Heart left ventricle (tissue), 13 donors: ENCODE measurements at regions not wholly inside any gene's neighbourhood (a gene's known extent, or its start where the extent isn't known, plus 50 kb on each side); places are given as distances from the start of the nearest gene placed in this dataset.

ENCODE experiments used
- CTCF ChIP-seq, 12 donors: fragments of 200-600 bp; sonication (generic) in 4 of 12; IDR thresholded peaks; one replicate each; pipeline versions ENCODE4 v1.5.0 to v1.8.0; 2018 to 2022; ENCODE audit warnings: antibody characterized with exemption in 12 of 12, mild to moderate bottlenecking in 5 of 12
- POLR2A ChIP-seq, 2 donors: fragments of 450-650 bp; IDR thresholded peaks; one replicate each; pipeline ENCODE4 v1.6.1; 2017; ENCODE audit warnings: antibody characterized with exemption in 2 of 2, mild to moderate bottlenecking in 2 of 2, moderate library complexity in 2 of 2
- donor health status: ischemic (EF 13 %, LVEDD 7.1; RV severe dilation, severe dysfunction).
- donor health status: DM: no; HTN: yes; CAD: no.
- donor health status: DM: no; HTN: no; CAD: no.
- donor health status: ischemic (EF 25% LVEDD 6.9; RV normal size, moderate dysfunction).
- donor health status: ischemic (EF 25% LVEDD 5.7; RV mildly dilated, moderate dysfunction).
- donor health status: ischemic (EF 35%, LVEDD 5.7; RV mildly dilated, moderate dysfunction).
- donor health status: nonischemic (EF 11% LVEDD 7.7; RV severe dilation, severe dysfunction).
- donor health status: DM: yes; HTN: yes; CAD: no.
- donor health status: PGD.
- donor health status: ischemic (EF 29% LVEDD 5.4; RV normal size, mild dysfunction).
- donor health status: nonischemic (EF 23%, LVEDD 6.1; RV moderate dilation, normal function).

GRCh38 chr2:146868051-146868450 lies 976.8 kb upstream of the ACVR2A start:
- no peak for TF ChIP-seq CTCF (IDR thresholded peaks at IDR 0.05)
- TF ChIP-seq POLR2A (IDR thresholded peaks at IDR 0.05): no peak
